ENCODE measurements at regions not wholly inside any gene's neighbourhood (a gene's known extent, or its start where the extent isn't known, plus 50 kb on each side); places are given as distances from the start of the nearest gene placed in this dataset.
"Not testable (repeated sequence)": the region's sequence is repeated elsewhere in the genome, so short reads cannot be mapped to it uniquely, and the experiment has no call there.

DNA sequence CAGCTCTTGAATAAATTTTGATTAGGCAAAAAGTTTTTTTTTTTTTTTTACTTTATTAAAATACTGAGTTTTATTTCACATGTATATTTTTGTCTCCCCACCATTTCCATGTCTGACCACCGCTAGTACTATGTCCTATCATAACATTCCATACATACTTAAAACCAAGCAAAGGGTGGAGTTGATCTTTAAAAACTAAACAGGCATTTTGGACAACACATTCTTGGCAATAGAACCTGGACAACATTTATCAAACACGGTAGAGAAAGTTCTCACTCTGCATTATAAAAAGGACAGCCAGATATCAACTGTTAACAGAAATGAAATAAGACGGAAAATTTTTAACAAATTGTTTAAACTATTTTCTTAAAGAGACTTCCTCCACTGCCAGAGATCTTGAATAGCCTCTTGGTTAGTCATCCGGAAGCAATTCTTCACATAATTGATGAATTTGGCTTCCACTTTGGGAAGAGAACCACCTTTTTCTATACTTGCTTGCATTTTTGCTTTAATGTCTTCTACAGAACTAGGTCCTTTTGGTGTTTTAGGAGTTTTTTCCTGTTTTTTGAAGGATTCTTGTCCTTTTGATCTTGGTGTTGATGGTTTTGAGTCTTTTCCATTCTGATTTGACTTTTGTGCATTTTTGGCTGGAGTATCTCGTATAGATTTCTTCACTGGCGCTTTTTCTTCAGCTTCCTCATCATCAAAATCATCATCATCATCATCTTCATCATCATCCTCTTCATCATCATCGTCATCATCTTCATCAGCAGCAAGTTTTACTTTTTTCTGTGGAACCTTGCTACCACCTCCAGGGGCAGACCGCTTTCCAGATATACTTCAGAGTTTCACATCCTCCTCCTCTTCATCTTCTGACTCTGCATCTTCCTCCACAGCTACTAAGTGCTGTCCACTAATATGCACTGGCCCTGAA, 58.7 kb downstream of the POU5F2 start:
- not testable (repeated sequence) for DNase-seq (ENCODE audit: low read depth in 4 of 4, low spot score in 3 of 4)

DNA sequence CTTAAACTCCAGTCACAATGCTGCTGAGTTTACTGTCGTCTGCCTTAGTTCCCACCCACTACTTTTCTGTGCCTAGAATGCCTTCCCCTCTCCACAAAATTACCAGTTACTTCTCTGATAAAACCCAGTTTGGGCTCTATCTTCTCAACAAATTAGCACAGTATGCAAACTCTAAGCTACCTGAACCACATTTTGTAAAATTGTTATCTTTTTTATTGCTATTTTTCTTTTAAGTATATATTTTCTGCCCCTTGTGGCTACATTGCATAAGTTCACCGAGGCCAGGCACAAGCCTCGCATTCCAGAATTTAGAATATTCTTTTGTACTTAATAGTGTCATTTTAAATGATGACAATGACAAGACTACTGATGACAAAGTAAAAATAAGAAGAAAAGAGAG, 60.0 kb downstream of the POU5F2 start:
- DNase-seq (ENCODE audit: low read depth in 4 of 4, low spot score in 3 of 4), result no peak

DNA sequence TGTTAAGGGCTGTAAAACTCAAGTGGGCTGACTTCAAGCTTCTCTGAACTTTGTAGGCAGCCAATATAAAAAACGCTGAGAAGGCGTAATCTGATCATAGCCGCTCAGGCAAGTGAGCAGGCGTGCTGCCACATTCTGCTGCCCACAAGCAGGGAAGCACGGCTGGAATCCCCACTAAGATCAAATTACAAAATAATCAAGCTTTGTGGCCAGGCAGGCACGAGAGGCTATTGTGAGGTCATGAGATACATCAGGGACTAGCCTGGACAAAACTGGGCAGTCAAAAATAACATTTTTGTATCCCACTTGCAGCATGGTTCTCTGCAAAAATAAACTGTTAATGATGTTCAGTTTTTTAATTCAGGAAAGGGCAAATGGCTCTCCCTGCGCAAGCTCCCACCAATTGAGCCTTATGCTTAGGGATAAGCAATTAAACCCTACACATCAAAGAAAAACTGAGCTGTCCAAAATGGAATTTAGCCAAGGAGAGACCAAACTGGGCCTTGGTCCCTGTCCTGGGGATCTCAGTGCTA, 64.0 kb downstream of the POU5F2 start:
- peak; percentile 43 to 81 (median 66) for DNase-seq (ENCODE audit: low read depth in 4 of 4, low spot score in 3 of 4)

DNA sequence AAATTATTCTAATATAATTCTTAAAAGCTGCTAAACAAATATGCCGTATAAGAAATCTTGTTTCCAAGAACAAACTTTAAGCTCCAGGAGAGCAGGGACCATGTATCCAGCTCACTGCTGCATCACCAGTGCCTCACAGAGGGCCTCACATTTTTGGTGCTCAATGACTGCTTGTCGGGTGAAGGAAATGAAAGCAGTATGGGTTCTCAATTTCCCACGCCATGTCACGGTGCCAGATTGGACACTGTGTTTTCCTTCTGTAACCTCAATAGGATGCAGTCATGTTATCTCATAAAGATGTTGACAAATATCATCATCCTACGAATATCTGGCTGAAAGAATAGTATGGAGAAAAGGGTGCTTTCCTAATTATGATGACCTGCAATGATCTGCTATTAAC, 64.7 kb downstream of the POU5F2 start:
- no peak for DNase-seq (ENCODE audit: low read depth in 4 of 4, low spot score in 3 of 4)

DNA sequence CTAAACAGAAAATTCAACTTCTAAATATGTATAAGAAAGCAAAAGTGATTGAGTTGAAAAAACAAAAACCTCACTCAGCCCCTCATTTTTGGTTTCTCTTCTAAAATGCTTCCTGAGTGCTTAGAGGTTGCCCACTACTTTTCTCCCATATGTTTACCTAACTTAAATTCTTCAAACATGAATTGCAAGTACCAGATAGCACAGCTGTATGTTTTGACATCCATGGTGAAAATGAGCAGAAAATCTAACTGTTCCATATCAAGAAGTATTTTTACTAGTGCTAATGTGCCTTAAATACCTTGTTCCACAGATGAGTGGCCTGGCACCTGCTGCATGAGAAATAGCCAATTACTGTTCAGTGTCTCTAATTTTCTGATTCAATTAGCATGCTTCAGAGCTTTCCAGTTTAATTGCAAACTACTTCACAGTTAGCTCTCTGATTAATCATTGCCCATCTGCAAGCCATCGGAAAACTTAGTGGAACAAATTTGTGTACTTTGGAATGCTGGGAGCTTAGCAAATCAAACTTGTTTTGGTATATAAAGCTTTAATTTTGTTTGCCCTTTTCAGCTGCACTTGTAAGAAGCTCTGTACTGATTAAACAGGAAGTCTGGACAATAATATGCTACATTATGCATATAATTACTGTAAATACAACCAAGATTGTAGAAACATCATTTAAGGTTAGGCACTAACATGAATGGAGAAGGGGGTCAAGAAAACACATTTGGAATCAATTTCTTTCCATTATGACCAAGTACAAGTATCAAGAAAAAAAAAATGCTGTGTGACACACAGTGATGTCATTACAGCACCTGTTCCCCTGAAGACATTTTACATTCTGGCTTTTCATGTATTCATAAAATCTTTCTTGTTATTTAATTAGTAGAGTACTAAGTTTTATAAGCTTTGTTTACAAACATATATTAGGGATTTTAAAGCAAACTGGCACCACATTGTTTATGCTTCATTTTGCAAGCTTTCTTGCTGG, 65.6 kb downstream of the POU5F2 start:
- DNase-seq (ENCODE audit: low read depth in 4 of 4, low spot score in 3 of 4), result no peak

DNA sequence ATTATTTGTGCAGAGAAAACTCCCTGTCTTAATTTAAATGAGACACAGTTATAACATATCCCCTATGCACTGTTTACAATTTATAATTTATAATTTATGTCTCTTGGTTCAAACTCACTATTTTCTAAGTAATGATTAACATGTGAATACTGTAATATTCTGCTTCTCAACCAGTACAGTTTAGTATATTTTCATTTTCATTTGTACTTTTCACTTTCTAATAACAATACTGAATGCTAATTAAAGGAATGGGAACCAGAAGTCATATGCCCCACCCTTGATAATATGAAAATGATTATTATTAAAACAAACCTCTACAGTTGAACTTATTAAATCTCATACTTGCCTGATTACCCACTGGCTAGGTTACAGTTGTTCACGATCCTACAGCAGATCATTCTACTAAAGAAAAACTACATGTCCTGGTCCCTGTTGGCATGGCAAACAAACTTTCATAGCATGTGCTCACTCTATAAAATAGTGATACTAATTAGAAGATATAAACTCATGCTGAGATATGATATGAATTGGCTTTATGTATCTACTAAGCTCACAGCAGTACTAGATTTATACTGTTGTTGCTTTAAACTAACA, 66.4 kb downstream of the POU5F2 start:
- no peak for DNase-seq (ENCODE audit: low read depth in 4 of 4, low spot score in 3 of 4)

DNA sequence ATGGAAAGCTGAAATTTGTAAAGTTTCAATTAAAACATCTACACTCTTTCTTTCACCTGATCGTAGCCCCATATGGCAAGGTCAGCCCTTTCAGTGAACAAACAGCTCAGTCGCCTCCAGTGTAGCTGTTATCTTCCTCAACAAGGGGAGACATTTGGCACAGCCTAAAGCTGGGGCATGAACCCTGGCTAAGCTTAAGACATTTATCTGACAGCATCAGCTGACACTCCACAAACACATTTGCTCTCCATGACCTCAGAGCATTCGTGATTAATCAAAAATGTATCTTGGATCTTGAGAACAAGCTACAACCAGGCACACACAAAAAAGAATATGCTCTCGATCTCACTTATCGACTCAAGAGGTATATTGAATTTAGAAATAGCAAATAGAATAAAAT, 67.3 kb downstream of the POU5F2 start:
- DNase-seq (ENCODE audit: low read depth in 4 of 4, low spot score in 3 of 4), result no peak

DNA sequence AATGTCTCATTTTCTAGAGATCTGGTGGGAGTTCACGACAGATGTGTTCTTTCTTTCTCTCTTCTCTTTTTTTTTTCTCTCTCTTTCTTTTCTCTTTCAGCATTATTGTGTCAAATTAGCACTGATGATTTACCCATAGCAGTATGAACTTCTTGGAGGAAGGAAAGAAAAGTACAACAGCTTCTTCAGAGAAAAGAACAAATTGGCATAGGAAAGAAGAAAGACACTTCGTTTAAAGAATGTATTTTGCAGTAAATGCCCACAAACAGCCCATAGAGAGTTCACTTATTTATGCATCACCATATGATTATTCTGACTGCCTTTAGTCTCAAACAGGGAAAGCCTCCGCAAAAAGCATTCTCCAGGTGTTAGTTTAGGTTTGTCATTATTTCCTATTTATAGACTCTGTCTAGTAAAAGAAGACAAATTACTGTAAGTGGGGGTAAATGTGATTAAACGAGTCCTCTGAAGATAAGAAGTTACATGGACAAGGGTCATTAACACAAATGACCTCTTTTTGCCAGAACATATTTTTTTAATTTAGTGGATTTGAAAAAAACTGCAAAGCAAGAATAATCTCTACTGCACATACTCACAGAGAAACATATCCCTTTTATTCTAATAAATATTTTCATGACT, 68.0 kb downstream of the POU5F2 start:
- no peak for DNase-seq (ENCODE audit: low read depth in 4 of 4, low spot score in 3 of 4)

DNA sequence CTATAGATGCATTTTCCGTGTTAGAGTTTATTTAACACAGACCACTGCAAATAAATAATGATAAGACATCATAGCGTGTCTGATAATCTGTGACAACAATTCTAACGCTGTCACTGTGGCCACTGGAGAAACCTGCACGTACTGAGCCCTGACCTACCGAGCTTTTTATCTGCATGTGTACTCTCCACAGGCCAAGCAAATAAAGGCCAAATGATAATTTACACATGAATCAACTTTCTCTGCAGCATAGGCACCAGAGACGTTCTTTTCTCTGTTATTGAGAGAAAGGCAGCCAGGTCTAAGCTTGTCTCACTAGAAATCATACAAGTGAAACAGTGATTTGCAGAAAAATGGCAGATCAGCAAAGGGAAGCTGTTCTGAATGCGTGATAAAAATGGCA, 75.8 kb downstream of the POU5F2 start:
- no peak for DNase-seq (ENCODE audit: low read depth in 4 of 4, low spot score in 3 of 4)

DNA sequence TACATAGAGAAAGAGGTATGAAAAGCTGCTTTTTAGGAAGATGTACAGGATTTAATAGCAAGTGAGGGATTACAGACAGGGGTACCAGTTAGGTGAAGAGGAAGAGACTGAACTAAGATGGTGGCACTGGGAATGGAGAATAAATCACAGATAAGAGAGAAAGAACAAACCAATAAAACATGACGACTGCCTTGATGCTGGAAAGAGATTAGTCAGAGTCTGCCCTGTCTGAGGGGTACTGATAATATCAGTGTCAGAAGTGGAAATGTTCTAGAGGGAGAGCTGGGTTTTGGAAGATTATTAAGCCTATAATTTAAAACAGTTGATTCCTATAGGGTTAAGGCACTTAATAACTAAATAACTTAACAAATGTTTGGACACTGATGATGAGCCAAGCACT, 77.7 kb downstream of the NR2F1 start:
- DNase-seq (ENCODE audit: low read depth in 4 of 4, low spot score in 3 of 4), result no peak

DNA sequence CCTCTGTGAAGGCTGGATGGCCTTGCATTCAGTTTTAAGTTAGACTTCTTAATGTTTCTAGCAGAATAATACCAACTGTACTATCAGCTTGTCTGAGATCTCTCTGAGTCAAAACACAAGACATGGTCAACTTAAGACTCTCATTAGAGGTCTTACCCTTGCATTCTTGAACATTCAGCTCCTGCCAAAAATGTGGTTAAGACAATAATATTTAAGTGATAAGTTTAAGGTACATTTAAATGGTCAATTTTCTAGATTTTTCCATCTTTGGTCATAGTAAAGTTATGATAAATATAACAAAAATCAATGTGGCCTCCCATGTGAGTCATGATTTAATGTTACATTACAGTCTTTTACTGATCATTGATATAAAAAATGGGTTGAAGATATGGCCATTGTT, 75.0 kb downstream of the NR2F1 start:
- DNase-seq (ENCODE audit: low read depth in 4 of 4, low spot score in 3 of 4), result no peak

DNA sequence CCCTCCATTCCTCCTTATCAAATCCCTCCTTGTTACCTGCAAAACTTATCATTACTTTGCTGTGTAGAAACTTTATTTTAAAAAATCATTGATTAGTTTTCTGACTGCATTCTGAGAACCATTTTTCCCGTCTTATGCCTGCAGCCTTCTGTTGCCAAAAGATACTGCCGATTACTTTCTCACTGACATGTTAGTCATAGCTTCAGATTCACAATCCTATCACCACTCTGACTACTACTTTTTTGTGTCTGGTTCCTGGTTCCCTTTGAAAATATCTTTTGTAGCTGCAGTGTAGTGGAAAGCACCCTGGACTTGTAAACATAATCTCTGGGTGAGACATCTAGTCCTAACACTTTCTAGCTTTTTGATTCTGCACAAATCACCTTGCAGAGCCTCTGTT, 71.7 kb downstream of the NR2F1 start:
- no peak for DNase-seq (ENCODE audit: low read depth in 4 of 4, low spot score in 3 of 4)

DNA sequence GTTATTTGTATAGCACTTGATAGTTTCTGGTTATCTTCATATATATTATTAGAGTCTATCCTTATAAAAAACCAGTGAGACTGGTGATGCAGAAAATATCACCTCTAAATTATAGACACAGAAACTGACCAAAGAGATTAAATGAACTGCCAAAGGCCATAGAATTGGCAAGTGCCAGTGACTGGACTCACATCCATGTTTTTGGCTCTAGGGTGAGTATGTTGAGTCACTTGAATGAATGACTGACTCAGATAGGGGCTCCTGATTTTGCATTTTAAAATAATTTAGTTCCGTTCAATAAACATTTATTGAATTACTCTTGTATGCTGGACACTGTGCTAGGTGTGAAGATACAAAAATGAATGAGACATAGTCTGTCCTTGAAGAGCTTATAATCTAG, 70.7 kb downstream of the NR2F1 start:
- DNase-seq (ENCODE audit: low read depth in 4 of 4, low spot score in 3 of 4), result no peak

DNA sequence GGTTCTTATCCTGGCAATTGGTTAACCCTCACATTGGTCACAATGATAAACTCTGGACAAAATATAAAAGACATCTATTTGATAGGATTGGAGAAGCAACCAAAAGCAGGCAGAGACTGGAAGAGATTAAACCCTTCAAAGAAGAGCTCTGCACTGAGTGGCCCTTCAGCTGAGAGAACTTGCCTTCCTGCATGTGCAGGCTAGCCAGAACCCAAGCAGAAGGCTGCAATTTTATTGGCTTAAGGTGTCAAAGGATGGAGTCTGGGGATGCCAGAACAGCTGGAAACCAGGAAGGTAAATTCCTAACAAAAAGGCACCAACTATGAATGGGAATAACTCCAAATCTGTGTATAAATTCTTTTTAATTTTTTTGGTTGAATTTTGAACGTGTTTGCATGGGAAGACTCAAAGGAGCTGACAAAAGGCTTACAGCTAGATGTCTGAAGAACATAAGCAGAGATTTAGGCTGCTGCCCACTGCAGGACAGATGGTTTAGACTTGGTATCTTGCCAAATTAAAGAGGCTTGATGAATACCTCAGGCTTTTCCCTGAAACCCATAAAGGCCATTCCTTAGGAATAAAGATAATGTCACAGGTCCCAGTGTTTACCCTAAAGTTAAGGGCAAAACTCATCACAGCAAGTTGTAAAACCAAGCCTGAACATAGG, 66.3 kb downstream of the NR2F1 start:
- DNase-seq (ENCODE audit: low read depth in 4 of 4, low spot score in 3 of 4), result no peak

DNA sequence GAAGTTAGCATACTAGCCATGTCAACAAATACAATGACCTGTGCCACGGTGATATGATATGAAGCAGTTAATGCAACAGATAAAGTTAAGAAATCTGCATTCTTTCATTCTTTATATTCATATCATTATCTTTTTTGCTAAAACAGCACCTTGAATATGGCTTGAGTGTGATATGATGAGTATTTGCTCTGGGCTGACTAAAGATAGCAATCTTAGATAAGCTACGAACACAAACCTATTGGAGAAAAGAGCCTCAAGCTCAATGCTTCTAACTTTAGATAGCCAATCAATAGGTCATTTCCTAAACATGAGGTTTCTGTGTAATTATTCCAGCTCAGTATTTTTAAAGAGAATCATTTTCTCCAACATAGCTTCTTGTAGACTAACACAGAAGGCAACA, 61.7 kb downstream of the NR2F1 start:
- no peak for DNase-seq (ENCODE audit: low read depth in 4 of 4, low spot score in 3 of 4)

Measured in right renal pelvis (tissue), 4 donors.